ENCODE measurements at regions not wholly inside any gene's neighbourhood (a gene's known extent, or its start where the extent isn't known, plus 50 kb on each side); places are given as distances from the start of the nearest gene placed in this dataset.
"Not testable (repeated sequence)": the region's sequence is repeated elsewhere in the genome, so short reads cannot be mapped to it uniquely, and the experiment has no call there.

- intact Hi-C loops (cut with DNase I; ENCODE audit: low total_unique reads); H3K27me3 ChIP-seq (replicated peaks in 1 of 7); H3K36me3 ChIP-seq; H3K4me3 ChIP-seq; H3K4me1 ChIP-seq; H3K27ac ChIP-seq; DNase-seq: not testable (repeated sequence)
- 81 to 93% (median 89%) methylated on average over 3 of the region's 3 CpGs for WGBS, 5 donors
- H3K9me3 ChIP-seq: peaks cover 0 to 14% (median 0%) of the 10 kb centered on the region in 8 donors
These were observed 57.3 kb upstream of the HS3ST3A1 start for GRCh38 chr17:13659051-13659450.

GRCh38 chr17:13665872-13666635 lies 64.3 kb upstream of the HS3ST3A1 start:
- Histone ChIP-seq H3K27ac (no peak overlapping the region), H3K4me1 (no peaks in the 10 kb centered on the region), H3K9me3 (peaks cover 0 to 48% (median 29%) of the 10 kb centered on the region in 8 donors), H3K36me3 (no peaks in the 10 kb centered on the region), H3K27me3 (replicated peaks in 1 of 7) (peaks cover 0 to 10% (median 0%) of the 10 kb centered on the region in 7 donors), H3K4me3 (no peak overlapping the region)
- intact Hi-C loops (cut with DNase I; ENCODE audit: low total_unique reads): no loop called here
- TF ChIP-seq POLR2A (IDR thresholded peaks at IDR 0.05) (no peak), POLR2AphosphoS5 (IDR thresholded peaks at IDR 0.05) (no peak), CTCF (IDR thresholded peaks at IDR 0.05 in 8 of 11, conservative IDR thresholded peaks at IDR 0.05 in 3 of 11) (no peak)
- DNase-seq: no peak
- 87 to 93% (median 89%) methylated on average over 21 of the region's 21 CpGs for WGBS, 5 donors

GRCh38 chr17:13671341-13671740 lies 69.6 kb upstream of the HS3ST3A1 start:
- Histone ChIP-seq H3K4me3 (no peak overlapping the region), H3K9me3 (peaks cover 0 to 63% (median 32%) of the 10 kb centered on the region in 8 donors), H3K4me1 (no peaks in the 10 kb centered on the region), H3K36me3 (no peaks in the 10 kb centered on the region), H3K27ac (no peak overlapping the region), H3K27me3 (replicated peaks in 1 of 7) (peaks cover 0 to 6% (median 0%) of the 10 kb centered on the region in 7 donors)
- WGBS, 5 donors: 77 to 87% (median 82%) methylated on average over 3 of the region's 3 CpGs
- intact Hi-C loops (cut with DNase I; ENCODE audit: low total_unique reads): no loop called here
- TF ChIP-seq POLR2A (IDR thresholded peaks at IDR 0.05) (no peak), POLR2AphosphoS5 (IDR thresholded peaks at IDR 0.05) (no peak), CTCF (IDR thresholded peaks at IDR 0.05 in 8 of 11, conservative IDR thresholded peaks at IDR 0.05 in 3 of 11) (no peak)
- no peak for DNase-seq

- WGBS, 5 donors: 58 to 87% (median 73%) methylated on average over 8 of the region's 8 CpGs
- DNase-seq: no peak
- Histone ChIP-seq H3K4me1 (no peaks in the 10 kb centered on the region), H3K36me3 (no peaks in the 10 kb centered on the region), H3K27ac (no peak overlapping the region), H3K9me3 (peaks cover 0 to 61% (median 32%) of the 10 kb centered on the region in 8 donors), H3K27me3 (replicated peaks in 1 of 7) (peaks cover 0 to 1% (median 0%) of the 10 kb centered on the region in 7 donors), H3K4me3 (no peak overlapping the region)
- TF ChIP-seq CTCF (IDR thresholded peaks at IDR 0.05 in 8 of 11, conservative IDR thresholded peaks at IDR 0.05 in 3 of 11): no peak
- TF ChIP-seq POLR2A (IDR thresholded peaks at IDR 0.05): no peak
- TF ChIP-seq POLR2AphosphoS5 (IDR thresholded peaks at IDR 0.05): no peak
- intact Hi-C loops (cut with DNase I; ENCODE audit: low total_unique reads): no loop called here
These were observed 70.0 kb upstream of the HS3ST3A1 start for GRCh38 chr17:13671771-13672170.
